ENCODE measurements at regions not wholly inside any gene's neighbourhood (a gene's known extent, or its start where the extent isn't known, plus 50 kb on each side); places are given as distances from the start of the nearest gene placed in this dataset.

- TF ChIP-seq CTCF (conservative IDR thresholded peaks at IDR 0.05; ENCODE audit: low read length) (no peak), EZH2phosphoT487 (IDR thresholded peaks at IDR 0.05; ENCODE audit: borderline replicate concordance) (no peak)
Observed at GRCh38 chr20:51888291-51888690, 86.0 kb upstream of the SALL4 start.
